Liver (tissue), 7 donors: ENCODE measurements at regions not wholly inside any gene's neighbourhood (a gene's known extent, or its start where the extent isn't known, plus 50 kb on each side); places are given as distances from the start of the nearest gene placed in this dataset.
A peak's percentile ranks its signal among the peaks of the same experiment; 100 is the strongest.

ENCODE experiments used
- DNase-seq: peaks from one replicate; pipeline ENCODE4 v3.0.0-alpha.2; 2017; ENCODE audit warnings: low spot score
- H3K27ac ChIP-seq, 2 donors: one replicate each; pipeline ENCODE4 v1.7.0; 2013; ENCODE audit warnings: inconsistent platforms in 2 of 2, low read length in 2 of 2, control low read depth in 1 of 2, low read depth in 1 of 2, mild to moderate bottlenecking in 1 of 2
- H3K27me3 ChIP-seq, 4 donors: one replicate each; pipeline versions ENCODE4 v1.6.1 to v1.7.0; 2013; ENCODE audit warnings: low read length in 3 of 4, inconsistent platforms in 1 of 4, mild to moderate bottlenecking in 1 of 4, moderate library complexity in 1 of 4; ENCODE audit not compliant: control insufficient read depth in 4 of 4, insufficient read depth in 4 of 4
- H3K36me3 ChIP-seq, 4 donors: one replicate each; pipeline versions ENCODE4 v1.6.1 to v1.7.0; 2013; ENCODE audit warnings: low read length in 3 of 4, mild to moderate bottlenecking in 3 of 4, low read depth in 1 of 4, moderate library complexity in 1 of 4; ENCODE audit not compliant: control insufficient read depth in 4 of 4, insufficient read depth in 3 of 4
- H3K4me1 ChIP-seq, 4 donors: one replicate each; pipeline versions ENCODE4 v1.6.1 to v1.7.0; 2013; ENCODE audit warnings: low read length in 3 of 4, mild to moderate bottlenecking in 3 of 4, moderate library complexity in 1 of 4; ENCODE audit not compliant: control insufficient read depth in 4 of 4, insufficient read depth in 4 of 4
- H3K4me3 ChIP-seq, 3 donors: one replicate each; pipeline versions ENCODE4 v1.6.1 to v1.7.0; 2013; ENCODE audit warnings: low read length in 3 of 3, control low read depth in 1 of 3, low read depth in 1 of 3, mild to moderate bottlenecking in 1 of 3
- H3K9ac ChIP-seq, 2 donors: one replicate each; pipeline ENCODE4 v1.7.0; 2013; ENCODE audit warnings: low read length in 2 of 2, mild to moderate bottlenecking in 2 of 2, moderate library complexity in 2 of 2, control low read depth in 1 of 2, low read depth in 1 of 2
- H3K9me3 ChIP-seq, 4 donors: one replicate each; pipeline versions ENCODE4 v1.6.1 to v1.7.0; 2013; ENCODE audit warnings: low read length in 3 of 4; ENCODE audit not compliant: control insufficient read depth in 4 of 4
- EGR1 ChIP-seq, 2 donors: IDR thresholded peaks; 2 replicates each; pipeline ENCODE4 v1.6.1; 2016 to 2018; ENCODE audit warnings: antibody characterized with exemption in 2 of 2, low read depth in 2 of 2
- FOXA1 ChIP-seq: IDR thresholded peaks from 2 replicates; pipeline ENCODE4 v1.6.1; 2016; ENCODE audit warnings: antibody characterized with exemption
- FOXA2 ChIP-seq: IDR thresholded peaks from 2 replicates; pipeline ENCODE4 v1.6.1; 2016; ENCODE audit warnings: antibody characterized with exemption
- GABPA ChIP-seq, 2 donors: IDR thresholded peaks in 1 of 2; conservative IDR thresholded peaks in 1 of 2; 2 replicates each; pipeline ENCODE4 v1.6.1; 2016; ENCODE audit warnings: antibody characterized with exemption in 2 of 2, mild to moderate bottlenecking in 1 of 2, moderate library complexity in 1 of 2
- HNF4A ChIP-seq, 2 donors: conservative IDR thresholded peaks; 2 replicates each; pipeline ENCODE4 v1.6.1; 2016; ENCODE audit warnings: antibody characterized with exemption in 2 of 2, mild to moderate bottlenecking in 2 of 2
- JUND ChIP-seq, 2 donors: IDR thresholded peaks; 2 replicates each; pipeline ENCODE4 v1.6.1; 2016; ENCODE audit warnings: antibody characterized with exemption in 2 of 2
- NR2F2 ChIP-seq: IDR thresholded peaks from 2 replicates; pipeline ENCODE4 v1.6.1; 2016; ENCODE audit warnings: antibody characterized with exemption
- RAD21 ChIP-seq, 2 donors: IDR thresholded peaks; 2 replicates each; pipeline ENCODE4 v1.6.1; 2016; ENCODE audit warnings: antibody characterized with exemption in 2 of 2, mild to moderate bottlenecking in 2 of 2
- RXRA ChIP-seq, 2 donors: IDR thresholded peaks; 2 replicates each; pipeline ENCODE4 v1.6.1; 2017 to 2018; ENCODE audit warnings: antibody characterized with exemption in 2 of 2, mild to moderate bottlenecking in 1 of 2
- SP1 ChIP-seq: IDR thresholded peaks from 2 replicates; pipeline ENCODE4 v1.6.1; 2018; ENCODE audit warnings: antibody characterized with exemption, mild to moderate bottlenecking
- TAF1 ChIP-seq: conservative IDR thresholded peaks from 2 replicates; pipeline ENCODE4 v1.6.1; 2016; ENCODE audit warnings: antibody characterized with exemption, mild to moderate bottlenecking
- YY1 ChIP-seq: IDR thresholded peaks from 2 replicates; pipeline ENCODE4 v1.6.1; 2016; ENCODE audit warnings: antibody characterized with exemption, mild to moderate bottlenecking
- WGBS: extraction: QIAGEN DNeasy Blood & Tissue Kit; methylation state at CpG from one replicate; pipeline ENCODE4 v1.1.7; 2013; 5-methylcytosine and 5-hydroxymethylcytosine counted together
- TF ChIP-seq, protein P1 (sequence below): IDR thresholded peaks from 2 replicates; pipeline ENCODE4 v1.6.1; 2016; ENCODE audit warnings: antibody characterized with exemption
- TF ChIP-seq, protein P2 (sequence below): IDR thresholded peaks from 2 replicates; pipeline ENCODE4 v1.6.1; 2016; ENCODE audit warnings: antibody characterized with exemption
- TF ChIP-seq, protein P3 (sequence below): IDR thresholded peaks from 2 replicates; pipeline ENCODE4 v1.6.1; 2016; ENCODE audit warnings: antibody characterized with exemption, mild to moderate bottlenecking
- TF ChIP-seq, protein P4 (sequence below): IDR thresholded peaks from 2 replicates; pipeline ENCODE4 v1.6.1; 2016; ENCODE audit warnings: antibody characterized with exemption
- donor health status: healthy.
- donor health status: healthy.
- donor health status: healthy.
- donor health status: healthy.

DNA sequence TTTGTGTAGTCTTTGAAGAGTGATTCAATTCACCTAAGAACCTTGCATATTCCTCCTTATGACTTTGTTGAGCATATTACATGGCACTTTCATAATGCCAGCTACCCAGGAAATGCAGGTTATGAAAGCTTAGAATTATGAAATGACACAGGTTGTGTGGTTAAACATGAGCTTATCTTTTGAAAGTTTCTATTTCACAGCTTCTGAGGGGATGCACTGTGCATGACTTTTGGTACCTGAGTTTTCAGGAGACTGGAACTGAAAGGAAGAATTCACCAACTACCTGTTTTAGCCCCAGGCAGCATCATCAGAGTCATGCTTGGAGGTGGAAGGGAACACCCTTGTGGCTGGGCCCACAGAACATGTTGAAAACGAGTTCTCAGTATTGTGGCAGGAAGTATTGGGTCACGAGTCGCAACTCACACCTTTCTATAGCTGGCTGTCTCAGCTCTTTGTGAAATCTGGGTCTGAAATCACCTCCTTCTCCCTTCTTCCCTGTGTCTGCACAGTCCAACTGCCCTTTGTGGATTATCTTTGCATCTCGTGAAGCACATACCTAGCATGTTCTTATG is 228.2 kb downstream of the PTEN start:
- 75% methylated on average over 4 of the region's 4 CpGs for WGBS
- H3K4me3 ChIP-seq = no peak overlapping the region
- H3K27ac ChIP-seq = peak overlapping the region in 1 of 2 donors; percentile 56
- no peaks in the 10 kb centered on the region for H3K27me3 ChIP-seq
- no peak for TF ChIP-seq SP1
- no peak for TF ChIP-seq NR2F2
- no peak for TF ChIP-seq HNF4A (conservative IDR thresholded peaks at IDR 0.05)
- peak; percentile 14 to 35 for TF ChIP-seq RAD21 (IDR thresholded peaks at IDR 0.05)
- no peaks in the 10 kb centered on the region for H3K36me3 ChIP-seq
- H3K9ac ChIP-seq = no peak overlapping the region
- H3K4me1 ChIP-seq = peaks cover 4 to 35% (median 17%) of the 10 kb centered on the region in 4 donors
- no peak for DNase-seq
- H3K9me3 ChIP-seq = no peaks in the 10 kb centered on the region

DNA sequence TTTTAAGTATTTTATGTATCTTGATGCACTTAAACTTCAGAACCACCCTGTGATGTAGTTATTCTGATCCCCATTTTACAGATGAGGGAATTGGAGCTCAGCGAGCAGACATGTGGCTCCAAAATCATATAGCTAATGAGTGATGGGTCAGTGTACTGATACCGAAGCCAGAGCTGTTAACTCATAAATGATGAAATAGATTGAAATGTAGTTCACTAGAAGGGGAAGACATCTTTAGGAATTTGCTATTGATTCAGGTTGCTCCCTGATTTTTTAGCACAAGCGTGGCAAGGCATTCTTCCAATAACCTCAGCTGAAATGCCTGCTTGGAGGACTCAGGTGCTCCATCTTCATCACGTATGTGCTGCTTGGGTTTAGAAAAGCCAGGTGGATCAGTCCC is 228.8 kb downstream of the PTEN start:
- TF ChIP-seq GABPA (IDR thresholded peaks at IDR 0.05 in 1 of 2, conservative IDR thresholded peaks at IDR 0.05 in 1 of 2) (no peak), EGR1 (IDR thresholded peaks at IDR 0.05; ENCODE audit: low read depth in 2 of 2) (no peak)
- Histone ChIP-seq H3K27ac (no peak overlapping the region), H3K36me3 (no peaks in the 10 kb centered on the region), H3K4me3 (no peak overlapping the region), H3K9ac (no peak overlapping the region), H3K27me3 (no peaks in the 10 kb centered on the region), H3K4me1 (peaks cover 4 to 36% (median 18%) of the 10 kb centered on the region in 4 donors), H3K9me3 (no peaks in the 10 kb centered on the region)
- WGBS = 96% methylated on average over 4 of the region's 4 CpGs
- no peak for DNase-seq

DNA sequence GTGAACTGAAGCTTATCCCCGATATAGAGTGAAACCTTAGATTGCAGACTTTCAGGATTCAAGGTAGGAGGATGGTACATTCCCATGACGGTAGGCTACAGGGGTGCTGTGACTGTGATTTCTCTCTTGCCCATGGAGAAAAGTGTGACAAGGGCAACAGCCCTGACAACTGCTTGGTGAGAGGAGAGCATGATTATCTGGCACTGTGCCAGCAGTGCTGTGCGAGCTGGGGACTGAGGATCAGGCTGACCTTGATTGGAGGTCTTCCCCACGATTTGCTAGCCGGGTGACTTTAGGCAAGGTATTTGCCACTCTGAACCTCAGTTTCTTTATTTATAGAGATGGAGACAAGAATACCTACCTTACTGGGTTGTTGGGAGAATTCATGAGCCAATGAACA is 229.5 kb downstream of the PTEN start:
- 66% methylated on average over 5 of the region's 5 CpGs for WGBS
- Histone ChIP-seq H3K27me3 (no peaks in the 10 kb centered on the region), H3K27ac (no peak overlapping the region), H3K9ac (no peak overlapping the region), H3K4me3 (no peak overlapping the region), H3K36me3 (no peaks in the 10 kb centered on the region), H3K9me3 (no peaks in the 10 kb centered on the region), H3K4me1 (peaks cover 4 to 37% (median 18%) of the 10 kb centered on the region in 4 donors)
- TF ChIP-seq RXRA (IDR thresholded peaks at IDR 0.05) = no peak
- TF ChIP-seq FOXA2 = no peak
- TF ChIP-seq HNF4A (conservative IDR thresholded peaks at IDR 0.05) = no peak
- TF ChIP-seq, protein P1, sequence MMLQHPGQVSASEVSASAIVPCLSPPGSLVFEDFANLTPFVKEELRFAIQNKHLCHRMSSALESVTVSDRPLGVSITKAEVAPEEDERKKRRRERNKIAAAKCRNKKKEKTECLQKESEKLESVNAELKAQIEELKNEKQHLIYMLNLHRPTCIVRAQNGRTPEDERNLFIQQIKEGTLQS = no peak
- TF ChIP-seq FOXA1 = no peak
- TF ChIP-seq YY1 = no peak
- no peak for TF ChIP-seq JUND (IDR thresholded peaks at IDR 0.05)
- DNase-seq = no peak

DNA sequence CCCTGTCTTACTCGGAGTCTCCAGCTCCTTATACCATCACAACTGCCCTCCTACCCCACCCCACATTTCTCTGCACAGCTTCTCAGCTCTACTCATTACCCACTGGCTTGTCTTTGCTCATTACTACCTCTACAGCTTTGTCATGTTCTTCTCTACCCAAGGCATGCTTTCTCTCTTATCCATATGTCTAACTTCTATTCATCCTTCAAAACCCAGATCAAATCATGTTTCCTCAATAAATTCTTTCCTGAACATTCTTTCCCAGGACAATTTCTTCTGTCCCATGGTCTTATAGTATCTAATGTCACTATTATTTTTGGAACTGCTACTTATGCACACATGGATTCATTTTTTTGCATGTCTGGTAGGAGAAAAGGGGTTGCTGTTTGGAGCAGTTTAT is 231.4 kb downstream of the PTEN start:
- no peak overlapping the region for H3K9ac ChIP-seq
- DNase-seq = no peak
- H3K27ac ChIP-seq = peak overlapping the region; percentile 72 to 75
- H3K4me1 ChIP-seq = peaks cover 2 to 30% (median 12%) of the 10 kb centered on the region in 4 donors
- no peaks in the 10 kb centered on the region for H3K27me3 ChIP-seq
- H3K36me3 ChIP-seq = no peaks in the 10 kb centered on the region
- 95% methylated on average over 1 of the region's 1 CpG for WGBS
- no peaks in the 10 kb centered on the region for H3K9me3 ChIP-seq
- H3K4me3 ChIP-seq = no peak overlapping the region
- TF ChIP-seq, protein P2, sequence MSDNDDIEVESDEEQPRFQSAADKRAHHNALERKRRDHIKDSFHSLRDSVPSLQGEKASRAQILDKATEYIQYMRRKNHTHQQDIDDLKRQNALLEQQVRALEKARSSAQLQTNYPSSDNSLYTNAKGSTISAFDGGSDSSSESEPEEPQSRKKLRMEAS = no peak
- TF ChIP-seq GABPA (IDR thresholded peaks at IDR 0.05 in 1 of 2, conservative IDR thresholded peaks at IDR 0.05 in 1 of 2) (no peak), RAD21 (IDR thresholded peaks at IDR 0.05) (no peak), TAF1 (no peak), EGR1 (IDR thresholded peaks at IDR 0.05; ENCODE audit: low read depth in 2 of 2) (no peak), FOXA1 (no peak), FOXA2 (no peak), YY1 (no peak)
- TF ChIP-seq, protein P1 = no peak
- TF ChIP-seq, protein P3, sequence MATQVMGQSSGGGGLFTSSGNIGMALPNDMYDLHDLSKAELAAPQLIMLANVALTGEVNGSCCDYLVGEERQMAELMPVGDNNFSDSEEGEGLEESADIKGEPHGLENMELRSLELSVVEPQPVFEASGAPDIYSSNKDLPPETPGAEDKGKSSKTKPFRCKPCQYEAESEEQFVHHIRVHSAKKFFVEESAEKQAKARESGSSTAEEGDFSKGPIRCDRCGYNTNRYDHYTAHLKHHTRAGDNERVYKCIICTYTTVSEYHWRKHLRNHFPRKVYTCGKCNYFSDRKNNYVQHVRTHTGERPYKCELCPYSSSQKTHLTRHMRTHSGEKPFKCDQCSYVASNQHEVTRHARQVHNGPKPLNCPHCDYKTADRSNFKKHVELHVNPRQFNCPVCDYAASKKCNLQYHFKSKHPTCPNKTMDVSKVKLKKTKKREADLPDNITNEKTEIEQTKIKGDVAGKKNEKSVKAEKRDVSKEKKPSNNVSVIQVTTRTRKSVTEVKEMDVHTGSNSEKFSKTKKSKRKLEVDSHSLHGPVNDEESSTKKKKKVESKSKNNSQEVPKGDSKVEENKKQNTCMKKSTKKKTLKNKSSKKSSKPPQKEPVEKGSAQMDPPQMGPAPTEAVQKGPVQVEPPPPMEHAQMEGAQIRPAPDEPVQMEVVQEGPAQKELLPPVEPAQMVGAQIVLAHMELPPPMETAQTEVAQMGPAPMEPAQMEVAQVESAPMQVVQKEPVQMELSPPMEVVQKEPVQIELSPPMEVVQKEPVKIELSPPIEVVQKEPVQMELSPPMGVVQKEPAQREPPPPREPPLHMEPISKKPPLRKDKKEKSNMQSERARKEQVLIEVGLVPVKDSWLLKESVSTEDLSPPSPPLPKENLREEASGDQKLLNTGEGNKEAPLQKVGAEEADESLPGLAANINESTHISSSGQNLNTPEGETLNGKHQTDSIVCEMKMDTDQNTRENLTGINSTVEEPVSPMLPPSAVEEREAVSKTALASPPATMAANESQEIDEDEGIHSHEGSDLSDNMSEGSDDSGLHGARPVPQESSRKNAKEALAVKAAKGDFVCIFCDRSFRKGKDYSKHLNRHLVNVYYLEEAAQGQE = no peak
- TF ChIP-seq, protein P4, sequence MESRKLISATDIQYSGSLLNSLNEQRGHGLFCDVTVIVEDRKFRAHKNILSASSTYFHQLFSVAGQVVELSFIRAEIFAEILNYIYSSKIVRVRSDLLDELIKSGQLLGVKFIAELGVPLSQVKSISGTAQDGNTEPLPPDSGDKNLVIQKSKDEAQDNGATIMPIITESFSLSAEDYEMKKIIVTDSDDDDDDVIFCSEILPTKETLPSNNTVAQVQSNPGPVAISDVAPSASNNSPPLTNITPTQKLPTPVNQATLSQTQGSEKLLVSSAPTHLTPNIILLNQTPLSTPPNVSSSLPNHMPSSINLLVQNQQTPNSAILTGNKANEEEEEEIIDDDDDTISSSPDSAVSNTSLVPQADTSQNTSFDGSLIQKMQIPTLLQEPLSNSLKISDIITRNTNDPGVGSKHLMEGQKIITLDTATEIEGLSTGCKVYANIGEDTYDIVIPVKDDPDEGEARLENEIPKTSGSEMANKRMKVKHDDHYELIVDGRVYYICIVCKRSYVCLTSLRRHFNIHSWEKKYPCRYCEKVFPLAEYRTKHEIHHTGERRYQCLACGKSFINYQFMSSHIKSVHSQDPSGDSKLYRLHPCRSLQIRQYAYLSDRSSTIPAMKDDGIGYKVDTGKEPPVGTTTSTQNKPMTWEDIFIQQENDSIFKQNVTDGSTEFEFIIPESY = no peak
